Mesenchymal stem cell (in vitro differentiated cells and primary cell): ENCODE measurements at regions not wholly inside any gene's neighbourhood (a gene's known extent, or its start where the extent isn't known, plus 50 kb on each side); places are given as distances from the start of the nearest gene placed in this dataset.

Experiments used
- DNase-seq: peaks from one replicate; pipeline ENCODE4 v3.0.0-alpha.2; 2013
- H2AFZ ChIP-seq: one replicate; pipeline ENCODE4 v1.6.1; 2013; ENCODE audit warnings: low read depth, mild to moderate bottlenecking, control low read depth, inconsistent platforms, low read length, moderate library complexity
- H2AK5ac ChIP-seq: 2 replicates; pipeline ENCODE4 v1.6.1; 2013; ENCODE audit warnings: low read length, moderate library complexity, mild to moderate bottlenecking, inconsistent platforms; ENCODE audit not compliant: severe bottlenecking
- H2BK120ac ChIP-seq: one replicate; pipeline ENCODE4 v1.6.1; 2013; ENCODE audit warnings: low read depth, mild to moderate bottlenecking, inconsistent platforms, low read length, moderate library complexity
- H2BK12ac ChIP-seq, 2 experiments: one replicate each; pipeline ENCODE4 v1.6.1; 2013; ENCODE audit warnings: inconsistent platforms in 2 of 2, low read length in 2 of 2, mild to moderate bottlenecking in 2 of 2, moderate library complexity in 2 of 2, control low read depth in 1 of 2
- H2BK15ac ChIP-seq: one replicate; pipeline ENCODE4 v1.6.1; 2013; ENCODE audit warnings: mild to moderate bottlenecking, low read depth, inconsistent platforms; ENCODE audit not compliant: poor library complexity, severe bottlenecking
- H2BK5ac ChIP-seq: 2 replicates; pipeline ENCODE4 v1.6.1; 2013; ENCODE audit warnings: low read depth, mild to moderate bottlenecking, low read length, control low read depth, inconsistent platforms; ENCODE audit not compliant: poor library complexity, severe bottlenecking
- H3K14ac ChIP-seq, 2 experiments: one replicate each; pipeline ENCODE4 v1.6.1; 2013; ENCODE audit warnings: inconsistent platforms in 2 of 2, low read length in 2 of 2, control low read depth in 1 of 2, mild to moderate bottlenecking in 1 of 2, moderate library complexity in 1 of 2
- H3K18ac ChIP-seq, 2 experiments: one replicate each; pipeline ENCODE4 v1.6.1; 2013; ENCODE audit warnings: inconsistent platforms in 2 of 2, low read length in 2 of 2, control low read depth in 1 of 2, low read depth in 1 of 2, mild to moderate bottlenecking in 1 of 2
- H3K23ac ChIP-seq, 2 experiments: one replicate each; pipeline ENCODE4 v1.6.1; 2013; ENCODE audit warnings: inconsistent platforms in 2 of 2, low read length in 2 of 2, mild to moderate bottlenecking in 2 of 2, moderate library complexity in 2 of 2, control low read depth in 1 of 2
- H3K27ac ChIP-seq: 2 replicates; pipeline ENCODE4 v1.5.1; 2013; ENCODE audit warnings: mild to moderate bottlenecking, moderate library complexity, low read length, control low read depth, inconsistent platforms; ENCODE audit not compliant: poor library complexity, severe bottlenecking
- H3K27me3 ChIP-seq, 2 experiments: 2 replicates each; pipeline versions ENCODE4 v1.6.1 to v1.7.0; 2013; ENCODE audit warnings: low read length in 2 of 2, mild to moderate bottlenecking in 2 of 2, moderate library complexity in 2 of 2, control low read depth in 1 of 2, inconsistent platforms in 1 of 2; ENCODE audit not compliant: control insufficient read depth in 1 of 2, insufficient read depth in 1 of 2
- H3K36me3 ChIP-seq, 2 experiments: 2 replicates each; pipeline versions ENCODE4 v1.6.1 to v1.7.0; 2013; ENCODE audit warnings: low read length in 2 of 2, control low read depth in 1 of 2, inconsistent platforms in 1 of 2, low read depth in 1 of 2, mild to moderate bottlenecking in 1 of 2; ENCODE audit not compliant: insufficient read depth in 2 of 2, control insufficient read depth in 1 of 2
- H3K4ac ChIP-seq, 2 experiments: one replicate each; pipeline ENCODE4 v1.6.1; 2013; ENCODE audit warnings: inconsistent platforms in 2 of 2, low read length in 2 of 2, mild to moderate bottlenecking in 2 of 2, moderate library complexity in 2 of 2, control low read depth in 1 of 2, low read depth in 1 of 2
- H3K4me1 ChIP-seq: 2 replicates; pipeline ENCODE4 v1.6.1; 2013; ENCODE audit warnings: low read depth, low read length, control low read depth; ENCODE audit not compliant: control insufficient read depth, insufficient read depth
- H3K4me2 ChIP-seq: 2 replicates; pipeline ENCODE4 v1.6.1; 2013; ENCODE audit warnings: low read length, mild to moderate bottlenecking, inconsistent platforms; ENCODE audit not compliant: poor library complexity, severe bottlenecking
- H3K4me3 ChIP-seq, 2 experiments: 2 replicates each; pipeline versions ENCODE4 v1.5.1 to v1.7.0; 2013; ENCODE audit warnings: low read length in 2 of 2, mild to moderate bottlenecking in 2 of 2, control low read depth in 1 of 2, low read depth in 1 of 2; ENCODE audit not compliant: insufficient read depth in 1 of 2
- H3K79me1 ChIP-seq: replicated peaks from 2 replicates; pipeline ENCODE4 v1.6.1; 2013; ENCODE audit warnings: mild to moderate bottlenecking, control low read depth, low read length, inconsistent platforms; ENCODE audit not compliant: poor library complexity, severe bottlenecking
- H3K9ac ChIP-seq: 2 replicates; pipeline ENCODE4 v1.7.0; 2013; ENCODE audit warnings: mild to moderate bottlenecking, low read length, moderate library complexity
- H3K9me3 ChIP-seq: 2 replicates; pipeline ENCODE4 v1.7.0; 2013; ENCODE audit warnings: mild to moderate bottlenecking, low read length; ENCODE audit not compliant: control insufficient read depth
- H4K8ac ChIP-seq: one replicate; pipeline ENCODE4 v1.6.1; 2013; ENCODE audit warnings: inconsistent platforms, mild to moderate bottlenecking, low read length, moderate library complexity
- H4K91ac ChIP-seq: one replicate; pipeline ENCODE4 v1.6.1; 2013; ENCODE audit warnings: mild to moderate bottlenecking, low read length, inconsistent platforms
- WGBS: methylation state at CpG from one replicate; pipeline ENCODE4 v1.1.7; 2013; ENCODE audit warnings: mixed read lengths; 5-methylcytosine and 5-hydroxymethylcytosine counted together

GRCh38 chr3:147799601-147800000 lies 390.4 kb downstream of the ZIC1 start:
- Histone ChIP-seq H4K91ac (no peak overlapping the region), H2AK5ac (no peak overlapping the region), H4K8ac (no peak overlapping the region), H2BK15ac (no peak overlapping the region), H3K27ac (no peak overlapping the region), H3K36me3 (no peaks in the 10 kb centered on the region), H3K4ac (no peak overlapping the region), H3K27me3 (no peaks in the 10 kb centered on the region), H3K9ac (peak overlapping the region; percentile 47), H3K4me3 (peak overlapping the region in 1 of 2 experiments; percentile 46), H2BK12ac (no peak overlapping the region), H3K14ac (no peak overlapping the region), H2BK5ac (no peak overlapping the region), H2BK120ac (no peak overlapping the region), H3K4me1 (no peaks in the 10 kb centered on the region), H3K9me3 (no peaks in the 10 kb centered on the region), H3K23ac (no peak overlapping the region), H3K4me2 (no peak overlapping the region), H3K79me1 (no peaks in the 10 kb centered on the region), H3K18ac (no peak overlapping the region), H2AFZ (no peak overlapping the region)
- no peak for DNase-seq
- WGBS, result 50% methylated on average over 1 of the region's 2 CpGs

DNA sequence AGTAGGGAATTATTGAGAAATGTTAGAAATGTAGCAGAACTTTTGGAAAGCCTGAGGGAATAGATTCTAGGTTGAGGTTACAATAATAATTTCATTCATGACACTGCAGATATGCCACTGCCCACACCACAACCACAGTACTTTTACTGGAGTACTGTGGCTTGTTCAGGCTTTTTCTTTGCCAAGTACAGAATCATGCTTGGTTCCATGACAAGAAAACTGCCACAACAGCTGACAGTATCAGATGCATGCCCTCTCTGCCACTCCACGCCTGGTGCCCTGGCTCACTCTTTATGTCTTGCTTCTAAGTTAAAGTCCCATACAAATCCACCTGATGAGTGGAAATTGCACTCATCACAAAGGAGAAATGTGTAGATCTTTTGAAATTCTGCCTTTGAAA lies 398.6 kb downstream of the ZIC1 start:
- Histone ChIP-seq H4K91ac (no peak overlapping the region), H2BK15ac (no peak overlapping the region), H2BK120ac (no peak overlapping the region), H2BK5ac (no peak overlapping the region), H3K36me3 (no peaks in the 10 kb centered on the region), H3K4me2 (no peak overlapping the region), H2AK5ac (no peak overlapping the region), H2AFZ (no peak overlapping the region), H3K9ac (no peak overlapping the region), H3K18ac (no peak overlapping the region), H3K79me1 (no peaks in the 10 kb centered on the region), H3K27me3 (no peaks in the 10 kb centered on the region), H3K14ac (no peak overlapping the region), H3K4ac (no peak overlapping the region), H3K23ac (no peak overlapping the region), H3K9me3 (no peaks in the 10 kb centered on the region), H2BK12ac (no peak overlapping the region), H4K8ac (no peak overlapping the region), H3K27ac (no peak overlapping the region), H3K4me1 (no peaks in the 10 kb centered on the region), H3K4me3 (no peak overlapping the region)
- no peak for DNase-seq
- 100% methylated on average over 1 of the region's 1 CpG for WGBS

- Histone ChIP-seq H3K4me3 (no peak overlapping the region), H3K9me3 (no peaks in the 10 kb centered on the region), H3K4ac (no peak overlapping the region), H4K91ac (no peak overlapping the region), H3K27me3 (no peaks in the 10 kb centered on the region), H2AFZ (no peak overlapping the region), H3K79me1 (no peaks in the 10 kb centered on the region), H2BK12ac (no peak overlapping the region), H2BK5ac (no peak overlapping the region), H3K4me2 (no peak overlapping the region), H3K9ac (no peak overlapping the region), H3K23ac (no peak overlapping the region), H2BK15ac (no peak overlapping the region), H3K14ac (no peak overlapping the region), H3K18ac (no peak overlapping the region), H2AK5ac (no peak overlapping the region), H3K4me1 (no peaks in the 10 kb centered on the region), H4K8ac (no peak overlapping the region), H3K36me3 (no peaks in the 10 kb centered on the region), H2BK120ac (no peak overlapping the region), H3K27ac (no peak overlapping the region)
- DNase-seq, result no peak
- no CpG with 5 or more reads among the region's 1 CpG for WGBS
These were observed 400.0 kb downstream of the ZIC1 start for GRCh38 chr3:147809206-147809605.

GRCh38 chr3:147812186-147812911 lies 403.2 kb downstream of the ZIC1 start:
- no peak overlapping the region for H4K8ac ChIP-seq
- no peak overlapping the region for H3K14ac ChIP-seq
- no peak overlapping the region for H2AFZ ChIP-seq
- no peak overlapping the region for H3K23ac ChIP-seq
- no peak overlapping the region for H2BK120ac ChIP-seq
- no peaks in the 10 kb centered on the region for H3K79me1 ChIP-seq
- DNase-seq, result no peak
- no peak overlapping the region for H2BK12ac ChIP-seq
- no peak overlapping the region for H2BK5ac ChIP-seq
- no peak overlapping the region for H3K4me2 ChIP-seq
- no peaks in the 10 kb centered on the region for H3K36me3 ChIP-seq
- H3K4ac ChIP-seq, result no peak overlapping the region
- H3K4me3 ChIP-seq, result no peak overlapping the region
- 86% methylated on average over 3 of the region's 4 CpGs for WGBS
- H4K91ac ChIP-seq, result no peak overlapping the region
- H3K27me3 ChIP-seq, result no peaks in the 10 kb centered on the region
- no peak overlapping the region for H3K9ac ChIP-seq
- H3K18ac ChIP-seq, result no peak overlapping the region
- H2BK15ac ChIP-seq, result no peak overlapping the region
- H3K9me3 ChIP-seq, result no peaks in the 10 kb centered on the region
- H3K4me1 ChIP-seq, result no peaks in the 10 kb centered on the region
- H2AK5ac ChIP-seq, result no peak overlapping the region
- H3K27ac ChIP-seq, result no peak overlapping the region
